ENCODE measurements at regions not wholly inside any gene's neighbourhood (a gene's known extent, or its start where the extent isn't known, plus 50 kb on each side); places are given as distances from the start of the nearest gene placed in this dataset.

DNA sequence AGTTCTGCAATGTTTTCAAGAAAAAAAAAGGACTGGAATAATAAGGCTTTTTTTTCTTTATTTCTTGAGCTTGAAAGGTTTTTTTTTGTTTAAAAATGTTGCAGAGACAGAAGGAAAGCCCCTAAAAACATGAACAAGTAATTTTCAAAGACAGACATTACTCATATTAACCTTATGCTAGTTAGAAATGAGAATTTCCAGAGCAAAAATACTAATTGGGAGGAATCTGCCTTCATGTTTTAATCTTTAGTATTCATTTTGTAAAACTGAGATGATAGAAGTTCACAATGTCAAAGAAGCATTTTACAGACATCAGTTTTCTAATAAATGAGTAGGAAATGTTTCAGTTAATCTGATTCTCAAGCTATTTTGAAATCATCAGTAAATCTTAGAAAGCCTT lies 1805.3 kb downstream of the PCDH7 start:
- Histone ChIP-seq H3K4me3 (ENCODE audit: low read depth in 2 of 2, low read length in 2 of 2) (no peak overlapping the region), H3K27ac (ENCODE audit: low read length) (no peak overlapping the region), H3K36me3 (ENCODE audit: control insufficient read depth, insufficient read depth, low read length) (no peaks in the 10 kb centered on the region), H3K27me3 (ENCODE audit: control insufficient read depth, insufficient read depth, low read length) (no peaks in the 10 kb centered on the region), H3K9me3 (ENCODE audit: control insufficient read depth, insufficient read depth, low read depth, low read length) (no peaks in the 10 kb centered on the region), H3K4me1 (ENCODE audit: control insufficient read depth, insufficient read depth, low read length) (no peaks in the 10 kb centered on the region)
- ChIA-PET POLR2A (no interaction called here), CTCF (no interaction called here)
- intact Hi-C loops (cut with micrococcal nuclease; ENCODE audit: unreplicated experiment) (no loop called here), in situ Hi-C loops (cut with HindIII; ENCODE audit: low pct_unique_long_range_greater_than_20kb, low sequenced_read_pairs) (no loop called here)
- DNase-seq (ENCODE audit: low read depth, low spot score), result no peak
- BruUV-seq (replicated peaks), result no TSS peak
- no peak for ATAC-seq
- TF ChIP-seq TCF7L2 (IDR thresholded peaks at IDR 0.05; ENCODE audit: low read depth, low read length), result no peak

GRCh38 chr4:32544846-32545245 lies 1824.7 kb downstream of the PCDH7 start:
- no TSS peak for BruUV-seq (replicated peaks)
- ATAC-seq (no peak), DNase-seq (ENCODE audit: low read depth, low spot score) (no peak)
- in situ Hi-C loops (cut with HindIII; ENCODE audit: low pct_unique_long_range_greater_than_20kb, low sequenced_read_pairs) (no loop called here), intact Hi-C loops (cut with micrococcal nuclease; ENCODE audit: unreplicated experiment) (no loop called here)
- Histone ChIP-seq H3K4me1 (ENCODE audit: control insufficient read depth, insufficient read depth, low read length) (no peaks in the 10 kb centered on the region), H3K36me3 (ENCODE audit: control insufficient read depth, insufficient read depth, low read length) (no peaks in the 10 kb centered on the region), H3K27ac (ENCODE audit: low read length) (no peak overlapping the region), H3K9me3 (ENCODE audit: control insufficient read depth, insufficient read depth, low read depth, low read length) (no peaks in the 10 kb centered on the region), H3K4me3 (ENCODE audit: low read depth in 2 of 2, low read length in 2 of 2) (no peak overlapping the region), H3K27me3 (ENCODE audit: control insufficient read depth, insufficient read depth, low read length) (no peaks in the 10 kb centered on the region)
- TF ChIP-seq REST (IDR thresholded peaks at IDR 0.05; ENCODE audit: insufficient read depth in 1 of 2, low read depth in 2 of 2, low read length in 1 of 2) (no peak), SIN3A (IDR thresholded peaks at IDR 0.05; ENCODE audit: borderline replicate concordance, insufficient read depth, low read depth, low read length) (no peak), POLR2AphosphoS5 (IDR thresholded peaks at IDR 0.05; ENCODE audit: low read depth, low read length) (no peak), TCF7L2 (IDR thresholded peaks at IDR 0.05; ENCODE audit: low read depth, low read length) (no peak)
- TF ChIP-seq, protein P1, sequence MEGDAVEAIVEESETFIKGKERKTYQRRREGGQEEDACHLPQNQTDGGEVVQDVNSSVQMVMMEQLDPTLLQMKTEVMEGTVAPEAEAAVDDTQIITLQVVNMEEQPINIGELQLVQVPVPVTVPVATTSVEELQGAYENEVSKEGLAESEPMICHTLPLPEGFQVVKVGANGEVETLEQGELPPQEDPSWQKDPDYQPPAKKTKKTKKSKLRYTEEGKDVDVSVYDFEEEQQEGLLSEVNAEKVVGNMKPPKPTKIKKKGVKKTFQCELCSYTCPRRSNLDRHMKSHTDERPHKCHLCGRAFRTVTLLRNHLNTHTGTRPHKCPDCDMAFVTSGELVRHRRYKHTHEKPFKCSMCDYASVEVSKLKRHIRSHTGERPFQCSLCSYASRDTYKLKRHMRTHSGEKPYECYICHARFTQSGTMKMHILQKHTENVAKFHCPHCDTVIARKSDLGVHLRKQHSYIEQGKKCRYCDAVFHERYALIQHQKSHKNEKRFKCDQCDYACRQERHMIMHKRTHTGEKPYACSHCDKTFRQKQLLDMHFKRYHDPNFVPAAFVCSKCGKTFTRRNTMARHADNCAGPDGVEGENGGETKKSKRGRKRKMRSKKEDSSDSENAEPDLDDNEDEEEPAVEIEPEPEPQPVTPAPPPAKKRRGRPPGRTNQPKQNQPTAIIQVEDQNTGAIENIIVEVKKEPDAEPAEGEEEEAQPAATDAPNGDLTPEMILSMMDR (IDR thresholded peaks at IDR 0.05), result no peak
- ChIA-PET POLR2A (no interaction called here), CTCF (no interaction called here)

DNA sequence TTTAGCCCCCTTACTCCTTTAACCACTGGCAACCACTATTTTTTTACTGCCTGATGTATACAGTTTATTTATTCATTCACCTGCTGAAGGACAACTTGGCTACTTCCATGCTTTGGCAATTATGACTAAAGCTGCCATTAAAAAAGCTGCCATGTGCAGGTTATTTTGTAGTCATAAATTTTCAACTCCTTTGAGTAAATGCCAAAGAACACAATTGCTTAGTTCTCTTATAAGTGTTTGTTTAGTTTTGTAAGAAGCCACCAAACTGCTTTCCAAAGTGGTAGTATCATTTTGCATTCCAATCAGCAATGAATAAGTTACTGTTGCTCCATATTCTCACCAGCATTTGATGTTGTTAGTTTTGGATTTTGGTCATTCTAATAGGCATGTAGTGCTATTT lies 1831.8 kb downstream of the PCDH7 start:
- DNase-seq (ENCODE audit: low read depth, low spot score) (no peak), ATAC-seq (no peak)
- TF ChIP-seq SIN3A (IDR thresholded peaks at IDR 0.05; ENCODE audit: borderline replicate concordance, insufficient read depth, low read depth, low read length) (no peak), TCF7L2 (IDR thresholded peaks at IDR 0.05; ENCODE audit: low read depth, low read length) (no peak), POLR2AphosphoS5 (IDR thresholded peaks at IDR 0.05; ENCODE audit: low read depth, low read length) (no peak), REST (IDR thresholded peaks at IDR 0.05; ENCODE audit: insufficient read depth in 1 of 2, low read depth in 2 of 2, low read length in 1 of 2) (no peak)
- TF ChIP-seq, protein P1 (IDR thresholded peaks at IDR 0.05), result no peak
- in situ Hi-C loops (cut with HindIII; ENCODE audit: low pct_unique_long_range_greater_than_20kb, low sequenced_read_pairs) (no loop called here), intact Hi-C loops (cut with micrococcal nuclease; ENCODE audit: unreplicated experiment) (no loop called here)
- Histone ChIP-seq H3K4me1 (ENCODE audit: control insufficient read depth, insufficient read depth, low read length) (no peaks in the 10 kb centered on the region), H3K36me3 (ENCODE audit: control insufficient read depth, insufficient read depth, low read length) (no peaks in the 10 kb centered on the region), H3K9me3 (ENCODE audit: control insufficient read depth, insufficient read depth, low read depth, low read length) (no peaks in the 10 kb centered on the region), H3K4me3 (ENCODE audit: low read depth in 2 of 2, low read length in 2 of 2) (no peak overlapping the region), H3K27ac (ENCODE audit: low read length) (no peak overlapping the region), H3K27me3 (ENCODE audit: control insufficient read depth, insufficient read depth, low read length) (no peaks in the 10 kb centered on the region)
- BruUV-seq (replicated peaks), result no TSS peak
- ChIA-PET POLR2A (no interaction called here), CTCF (no interaction called here)

Measured in Panc1 (cell line).